PC-3 (cell line): ENCODE measurements at regions not wholly inside any gene's neighbourhood (a gene's known extent, or its start where the extent isn't known, plus 50 kb on each side); places are given as distances from the start of the nearest gene placed in this dataset.
A peak's percentile ranks its signal among the peaks of the same experiment; 100 is the strongest.

ENCODE experiments used
- ATAC-seq: fragments of 200-7000 bp; cut with Tn5 transposase; 2 replicates; pipeline ENCODE4 v1.9.1; 2020; ENCODE audit warnings: mild to moderate bottlenecking, moderate library complexity
- BruUV-seq: library from RNA; stranded (reverse); fragments of 400-500 nt; replicated peaks from 2 replicates; lab custom pipeline; 2021; lab: Mats Ljungman, UMichigan
- CTCF ChIA-PET: fragments of 300-600 bp; sonication (Branson Sonifier 250); formaldehyde crosslinking; loops from one replicate; lab custom pipeline; 2022; ENCODE audit warnings: antibody characterized with exemption; lab: Charles Lee
- POLR2A ChIA-PET: fragments of 300-600 bp; sonication (Branson Sonifier 250); formaldehyde crosslinking; loops from one replicate; lab custom pipeline; 2022; ENCODE audit warnings: antibody characterized with exemption; ENCODE audit not compliant: unreplicated experiment; lab: Charles Lee
- DNase-seq: peaks from one replicate; pipeline ENCODE4 v3.0.0-alpha.2; 2015
- H2AFZ ChIP-seq: fragments of 300-600 bp; sonication (generic); 2 replicates; pipeline ENCODE4 v1.6.0; 2016; ENCODE audit warnings: antibody characterized with exemption, low read length
- H3F3A ChIP-seq: fragments of 300-600 bp; sonication (generic); one replicate; pipeline ENCODE4 v1.6.0; 2017; ENCODE audit warnings: antibody characterized with exemption, low read length, control low read depth, mild to moderate bottlenecking; ENCODE audit not compliant: unreplicated experiment
- H3K27ac ChIP-seq: fragments of 300-600 bp; sonication (generic); 2 replicates; pipeline ENCODE4 v1.5.1; 2016; ENCODE audit warnings: mild to moderate bottlenecking, low read length
- H3K27me3 ChIP-seq: fragments of 300-600 bp; sonication (generic); 2 replicates; pipeline ENCODE4 v1.6.1; 2016; ENCODE audit warnings: low read length, mixed read lengths
- H3K36me3 ChIP-seq: fragments of 300-600 bp; sonication (generic); 2 replicates; pipeline ENCODE4 v1.6.1; 2016; ENCODE audit warnings: low read depth, mixed run types, low read length, mixed read lengths
- H3K4me1 ChIP-seq: fragments of 300-600 bp; sonication (generic); 2 replicates; pipeline ENCODE4 v1.5.1; 2016; ENCODE audit warnings: low read length; ENCODE audit not compliant: insufficient read depth
- H3K4me2 ChIP-seq: fragments of 300-600 bp; sonication (generic); 2 replicates; pipeline ENCODE4 v1.6.0; 2016; ENCODE audit warnings: low read length
- H3K4me3 ChIP-seq: fragments of 300-600 bp; sonication (generic); 2 replicates; pipeline ENCODE4 v1.5.1; 2016; ENCODE audit warnings: mild to moderate bottlenecking, low read length, mixed read lengths
- H3K79me2 ChIP-seq: fragments of 300-600 bp; sonication (generic); 2 replicates; pipeline ENCODE4 v1.6.1; 2017; ENCODE audit warnings: low read length, mixed read lengths
- H3K9ac ChIP-seq: fragments of 300-600 bp; sonication (generic); 2 replicates; pipeline ENCODE4 v1.6.0; 2016; ENCODE audit warnings: mild to moderate bottlenecking, low read length
- H3K9me2 ChIP-seq: fragments of 300-600 bp; sonication (generic); replicated peaks from 2 replicates; pipeline ENCODE4 v1.6.1; 2016; ENCODE audit warnings: mixed run types, low read length, mixed read lengths
- H3K9me3 ChIP-seq: fragments of 300-600 bp; sonication (generic); 2 replicates; pipeline ENCODE4 v1.6.1; 2016; ENCODE audit warnings: low read length, mixed read lengths
- H4K20me1 ChIP-seq: fragments of 300-600 bp; sonication (generic); 2 replicates; pipeline ENCODE4 v1.6.1; 2016; ENCODE audit warnings: low read length, mixed read lengths
- CTCF ChIP-seq: fragments of 300-600 bp; sonication (generic); conservative IDR thresholded peaks from 2 replicates; pipeline ENCODE4 v1.5.1; 2017; ENCODE audit warnings: antibody characterized with exemption, low read depth, mild to moderate bottlenecking, low read length
- EZH2 ChIP-seq: fragments of 300-600 bp; sonication (generic); IDR thresholded peaks from one replicate; pipeline ENCODE4 v1.6.1; 2017; ENCODE audit warnings: antibody characterized with exemption, mild to moderate bottlenecking, low read length; ENCODE audit not compliant: unreplicated experiment
- EZH2phosphoT487 ChIP-seq: fragments of 300-600 bp; sonication (generic); IDR thresholded peaks from 2 replicates; pipeline ENCODE4 v1.6.1; 2018; ENCODE audit warnings: mild to moderate bottlenecking, antibody characterized with exemption, low read length, borderline replicate concordance
- intact Hi-C: fragments of 100-400 bp; cut with micrococcal nuclease; formaldehyde crosslinking; loops from 2 replicates; pipeline ENCODE4 v1.9.0; 2023

- Histone ChIP-seq H3K9ac (no peak overlapping the region), H3K36me3 (peaks cover 5% of the 10 kb centered on the region; the same call in 1 of the 2 replicates), H4K20me1 (no peaks in the 10 kb centered on the region), H3K4me1 (peaks cover 37% of the 10 kb centered on the region), H3K27me3 (no peaks in the 10 kb centered on the region), H3K79me2 (peaks cover 18% of the 10 kb centered on the region), H3K27ac (peak overlapping the region; percentile 5; the same call in 1 of the 2 replicates), H2AFZ (no peak overlapping the region), H3K9me3 (no peaks in the 10 kb centered on the region), H3K9me2 (no peaks in the 10 kb centered on the region), H3K4me3 (no peak overlapping the region), H3K4me2 (no peak overlapping the region), H3F3A (no peaks in the 10 kb centered on the region)
- TF ChIP-seq EZH2, result no peak
- CTCF ChIA-PET, result no interaction called here
- ATAC-seq, result no peak
- DNase-seq, result no peak
- POLR2A ChIA-PET, result interaction anchor here (0.6 kb wide), 1 partner anchor 197 kb away, joined by 5 read pairs; no protein-coding TSS in a partner anchor
- intact Hi-C loops, result no loop called here
- no TSS peak for BruUV-seq
Measured at GRCh38 chr18:34510926-34511325, 199.2 kb upstream of the DTNA start.

GRCh38 chr18:34511435-34511834 lies 198.7 kb upstream of the DTNA start:
- H3K27ac ChIP-seq, result peak overlapping the region; percentile 5; the same call in 1 of the 2 replicates
- ATAC-seq, result peak; percentile 64
- peaks cover 18% of the 10 kb centered on the region for H3K79me2 ChIP-seq
- peak; percentile 52 for DNase-seq
- H3K36me3 ChIP-seq, result peaks cover 5% of the 10 kb centered on the region; the same call in 1 of the 2 replicates
- ChIA-PET CTCF (no interaction called here), POLR2A (interaction anchor here (0.6 kb wide), 1 partner anchor 196 kb away, joined by 5 read pairs; no protein-coding TSS in a partner anchor)
- no peak overlapping the region for H3K9ac ChIP-seq
- H3K4me3 ChIP-seq, result no peak overlapping the region
- no peaks in the 10 kb centered on the region for H4K20me1 ChIP-seq
- H3K4me1 ChIP-seq, result peaks cover 37% of the 10 kb centered on the region
- no peaks in the 10 kb centered on the region for H3K27me3 ChIP-seq
- H3K9me3 ChIP-seq, result no peaks in the 10 kb centered on the region
- H3K4me2 ChIP-seq, result no peak overlapping the region
- H2AFZ ChIP-seq, result no peak overlapping the region
- no TSS peak for BruUV-seq
- intact Hi-C loops, result no loop called here
- no peaks in the 10 kb centered on the region for H3K9me2 ChIP-seq
- TF ChIP-seq CTCF (no peak), EZH2 (no peak)
- no peaks in the 10 kb centered on the region for H3F3A ChIP-seq

- intact Hi-C loops, result no loop called here
- Histone ChIP-seq H3K9me3 (no peaks in the 10 kb centered on the region), H3K27me3 (no peaks in the 10 kb centered on the region), H3K4me3 (no peak overlapping the region), H3K27ac (peak overlapping the region; percentile 59), H3K4me2 (no peak overlapping the region), H3F3A (no peaks in the 10 kb centered on the region), H3K36me3 (peaks cover 5% of the 10 kb centered on the region; the same call in 1 of the 2 replicates), H3K79me2 (peaks cover 18% of the 10 kb centered on the region), H3K9me2 (no peaks in the 10 kb centered on the region), H4K20me1 (no peaks in the 10 kb centered on the region), H3K9ac (no peak overlapping the region), H3K4me1 (peaks cover 37% of the 10 kb centered on the region), H2AFZ (no peak overlapping the region)
- CTCF ChIA-PET, result no interaction called here
- TF ChIP-seq EZH2phosphoT487 (no peak), CTCF (no peak), EZH2 (no peak)
- ATAC-seq (0 out of 2 replicates have a peak, but pooled peaks have one; percentile 5), DNase-seq (peak; percentile 25)
- POLR2A ChIA-PET, result no interaction called here
- no TSS peak for BruUV-seq
Measured at GRCh38 chr18:34511879-34512278, 198.2 kb upstream of the DTNA start.
